IPS-18a (cell line): ENCODE measurements at regions not wholly inside any gene's neighbourhood (a gene's known extent, or its start where the extent isn't known, plus 50 kb on each side); places are given as distances from the start of the nearest gene placed in this dataset.

Experiments
- H3K27ac ChIP-seq: one replicate; pipeline ENCODE4 v1.5.1; 2013; ENCODE audit warnings: low read length
- H3K27me3 ChIP-seq: one replicate; pipeline ENCODE4 v1.6.1; 2013; ENCODE audit warnings: mild to moderate bottlenecking, low read length; ENCODE audit not compliant: control insufficient read depth, insufficient read depth
- H3K36me3 ChIP-seq: one replicate; pipeline ENCODE4 v1.6.1; 2013; ENCODE audit warnings: low read depth, low read length; ENCODE audit not compliant: control insufficient read depth
- H3K4me1 ChIP-seq: one replicate; pipeline ENCODE4 v1.6.1; 2013; ENCODE audit warnings: low read depth, low read length; ENCODE audit not compliant: control insufficient read depth
- H3K4me3 ChIP-seq: one replicate; pipeline ENCODE4 v1.5.1; 2013; ENCODE audit warnings: low read length
- H3K9ac ChIP-seq: one replicate; pipeline ENCODE4 v1.6.1; 2013; ENCODE audit warnings: mild to moderate bottlenecking, low read length, moderate library complexity
- H3K9me3 ChIP-seq: one replicate; pipeline ENCODE4 v1.6.1; 2013; ENCODE audit warnings: low read depth, low read length; ENCODE audit not compliant: control insufficient read depth

DNA sequence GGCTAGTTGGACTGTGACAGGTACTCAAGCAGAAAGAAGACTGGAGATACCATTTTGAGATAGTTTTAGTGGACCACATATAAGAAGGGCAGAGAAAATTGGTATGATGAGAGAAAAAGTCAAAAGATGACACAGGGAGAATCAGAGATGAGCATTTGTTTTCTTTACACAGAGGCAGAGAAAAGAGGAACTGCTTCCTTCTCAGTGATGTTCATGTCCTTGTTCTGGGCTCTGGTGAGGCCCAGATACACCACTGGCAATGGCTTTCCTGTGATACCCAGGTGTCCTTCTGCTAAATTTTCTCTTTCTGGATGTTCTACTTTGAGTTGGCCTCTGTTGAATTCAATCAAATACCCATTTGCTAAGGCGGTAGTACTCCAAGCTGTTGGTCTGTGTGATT is 1782.7 kb upstream of the SEL1L start:
- Histone ChIP-seq H3K4me1 (peaks cover 7% of the 10 kb centered on the region), H3K9me3 (no peaks in the 10 kb centered on the region), H3K27ac (no peak overlapping the region), H3K4me3 (no peak overlapping the region), H3K36me3 (no peaks in the 10 kb centered on the region), H3K9ac (no peak overlapping the region), H3K27me3 (no peaks in the 10 kb centered on the region)

DNA sequence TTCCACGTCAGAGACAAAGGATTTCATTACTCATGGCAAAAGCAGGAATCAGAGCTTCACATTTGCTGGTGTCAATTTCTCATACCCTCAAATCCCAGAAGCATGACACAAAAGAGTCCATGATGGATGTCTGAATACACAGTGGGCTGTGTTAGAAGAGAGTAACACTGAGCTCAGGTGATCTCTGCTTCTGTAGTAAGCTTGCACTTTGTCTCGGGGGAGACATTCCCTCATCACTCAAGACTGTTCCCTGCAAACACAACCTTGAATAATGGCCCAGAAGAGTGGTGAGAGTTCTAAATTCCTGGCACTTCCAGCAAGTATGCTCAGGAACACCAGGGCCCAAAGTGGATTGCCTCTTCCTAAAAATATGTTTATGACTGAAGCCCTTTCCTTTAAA is 1787.2 kb upstream of the SEL1L start:
- Histone ChIP-seq H3K9me3 (no peaks in the 10 kb centered on the region), H3K4me3 (no peak overlapping the region), H3K27ac (no peak overlapping the region), H3K4me1 (peaks cover 7% of the 10 kb centered on the region), H3K36me3 (no peaks in the 10 kb centered on the region), H3K27me3 (no peaks in the 10 kb centered on the region), H3K9ac (no peak overlapping the region)

DNA sequence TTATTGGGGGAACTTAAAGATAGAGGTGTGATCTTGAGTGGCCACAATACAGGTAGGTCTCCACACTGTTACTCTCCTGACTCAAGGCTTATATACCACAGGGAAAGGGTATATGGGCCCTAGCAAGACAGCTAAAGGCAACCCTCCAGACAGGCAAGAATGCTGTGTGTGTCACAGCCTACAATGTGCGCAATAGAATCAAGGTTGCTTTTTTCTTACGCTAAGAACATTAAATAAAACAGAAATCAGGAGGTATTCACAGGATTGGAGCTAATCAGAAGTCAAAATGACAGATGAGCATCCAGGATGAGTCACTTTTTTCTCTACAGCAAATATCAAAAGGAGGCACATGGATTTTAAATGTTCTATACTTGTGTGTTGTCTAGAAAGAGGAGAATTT is 1797.9 kb upstream of the SEL1L start:
- Histone ChIP-seq H3K9me3 (no peaks in the 10 kb centered on the region), H3K9ac (no peak overlapping the region), H3K36me3 (no peaks in the 10 kb centered on the region), H3K27me3 (no peaks in the 10 kb centered on the region), H3K4me3 (no peak overlapping the region), H3K4me1 (peaks cover 10% of the 10 kb centered on the region), H3K27ac (no peak overlapping the region)

DNA sequence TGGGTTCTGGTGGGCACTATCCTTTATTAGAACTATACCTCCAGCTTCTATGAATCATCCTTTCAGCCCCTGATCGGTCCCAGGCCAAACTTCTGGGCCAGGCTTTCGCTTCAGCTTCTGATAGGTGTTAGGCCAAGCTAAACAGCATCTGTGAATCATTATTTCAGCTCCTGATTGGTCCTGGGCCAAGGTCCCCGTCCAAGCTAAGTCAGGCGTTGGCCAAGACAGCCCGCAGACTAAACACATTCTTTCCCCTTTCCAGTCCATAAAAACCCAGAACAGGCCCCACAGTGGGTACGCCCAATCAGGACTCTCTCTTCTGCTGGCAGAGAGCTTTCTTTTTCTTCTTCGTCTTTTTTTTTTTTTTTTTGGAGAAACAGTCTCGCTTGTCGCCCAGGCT is 1808.9 kb upstream of the SEL1L start:
- Histone ChIP-seq H3K4me1 (no peaks in the 10 kb centered on the region), H3K27me3 (no peaks in the 10 kb centered on the region), H3K27ac (no peak overlapping the region), H3K9me3 (peaks cover 3% of the 10 kb centered on the region), H3K4me3 (no peak overlapping the region), H3K9ac (no peak overlapping the region), H3K36me3 (no peaks in the 10 kb centered on the region)

DNA sequence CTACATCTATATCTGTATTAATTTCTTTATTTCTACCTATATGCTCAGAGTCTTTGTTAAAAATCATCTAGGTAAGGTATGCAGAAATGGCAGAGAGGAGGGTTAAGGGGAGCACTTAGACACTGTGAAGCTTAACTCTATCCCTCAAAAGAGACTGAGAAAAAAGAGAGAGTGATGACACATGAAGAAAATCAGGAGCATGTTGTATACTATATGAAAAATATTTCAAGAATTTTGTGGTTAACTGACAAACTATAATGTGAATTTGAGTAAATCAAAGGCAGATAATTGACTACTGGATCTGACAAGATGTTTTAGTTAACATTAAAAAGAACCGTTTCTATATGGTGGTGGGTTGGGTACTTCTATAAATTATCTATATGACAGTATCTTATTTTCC is 1814.2 kb upstream of the SEL1L start:
- H3K27ac ChIP-seq = no peak overlapping the region
- no peaks in the 10 kb centered on the region for H3K4me1 ChIP-seq
- H3K4me3 ChIP-seq = no peak overlapping the region
- no peaks in the 10 kb centered on the region for H3K27me3 ChIP-seq
- no peaks in the 10 kb centered on the region for H3K9me3 ChIP-seq
- no peak overlapping the region for H3K9ac ChIP-seq
- no peaks in the 10 kb centered on the region for H3K36me3 ChIP-seq

DNA sequence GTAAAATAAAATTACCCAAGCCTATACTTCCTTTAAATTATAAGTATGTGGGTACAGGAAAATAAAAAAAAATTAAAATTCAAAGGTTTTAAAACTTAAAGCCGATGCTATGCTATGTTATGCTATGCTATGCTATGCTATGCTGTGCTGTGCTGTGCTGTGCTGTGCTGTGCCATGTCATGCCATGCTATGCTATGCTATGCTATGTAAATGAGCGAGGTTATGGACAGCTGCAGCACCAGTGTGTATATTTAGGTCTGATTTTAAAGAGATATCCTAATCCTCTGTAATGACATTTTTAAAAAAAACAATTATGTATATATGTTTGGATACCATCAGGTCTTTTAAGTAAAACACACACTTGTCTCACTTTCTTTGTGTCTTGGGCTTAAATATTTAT is 1822.0 kb upstream of the SEL1L start:
- no peak overlapping the region for H3K4me3 ChIP-seq

DNA sequence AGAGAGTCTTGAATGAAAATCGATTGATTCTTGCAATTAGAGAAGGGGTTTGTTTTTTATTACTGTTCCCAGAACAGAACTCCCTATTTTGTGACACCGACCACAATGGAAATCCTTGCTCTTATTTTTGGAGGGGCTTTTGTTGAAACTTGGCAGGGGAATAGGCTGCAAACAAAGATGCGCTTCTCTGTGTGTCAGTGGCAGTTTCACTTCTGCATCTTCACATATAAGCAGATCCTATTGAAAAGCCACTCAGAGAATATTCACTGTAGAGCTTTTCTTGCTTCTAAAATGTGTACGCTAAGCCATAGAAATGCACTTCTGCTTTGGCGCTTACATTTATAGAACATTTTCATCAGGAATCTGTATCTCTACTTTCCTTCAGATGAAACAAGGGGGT is 1822.4 kb upstream of the SEL1L start:
- no peaks in the 10 kb centered on the region for H3K27me3 ChIP-seq
- no peak overlapping the region for H3K9ac ChIP-seq
- H3K27ac ChIP-seq = no peak overlapping the region
- no peaks in the 10 kb centered on the region for H3K4me1 ChIP-seq
- H3K4me3 ChIP-seq = no peak overlapping the region
- no peaks in the 10 kb centered on the region for H3K9me3 ChIP-seq
- no peaks in the 10 kb centered on the region for H3K36me3 ChIP-seq

More for the DNA sequence above, 1822.0 kb upstream of the SEL1L start:
- no peak overlapping the region for H3K27ac ChIP-seq
- no peaks in the 10 kb centered on the region for H3K4me1 ChIP-seq
- no peaks in the 10 kb centered on the region for H3K36me3 ChIP-seq
- H3K27me3 ChIP-seq = no peaks in the 10 kb centered on the region
- H3K9ac ChIP-seq = no peak overlapping the region
- H3K9me3 ChIP-seq = no peaks in the 10 kb centered on the region

DNA sequence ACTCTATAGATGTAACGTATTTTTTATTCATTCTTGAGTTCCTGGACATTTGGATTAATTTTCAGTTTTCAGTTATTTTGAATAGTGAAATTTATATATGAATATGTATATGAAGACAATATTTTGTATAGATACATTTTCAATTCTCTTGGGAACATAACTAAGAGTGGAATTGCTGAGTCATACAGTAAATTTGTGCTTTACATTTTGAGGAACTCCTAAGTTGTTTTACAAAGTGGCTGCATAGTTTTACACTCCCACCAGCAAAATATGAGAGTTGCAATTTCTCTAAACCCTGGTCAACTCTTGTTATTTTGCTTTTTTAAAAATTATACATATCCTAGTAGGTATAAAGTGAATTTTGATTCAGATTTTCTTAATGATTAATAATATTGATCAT is 1838.6 kb upstream of the SEL1L start:
- H3K27ac ChIP-seq = no peak overlapping the region

DNA sequence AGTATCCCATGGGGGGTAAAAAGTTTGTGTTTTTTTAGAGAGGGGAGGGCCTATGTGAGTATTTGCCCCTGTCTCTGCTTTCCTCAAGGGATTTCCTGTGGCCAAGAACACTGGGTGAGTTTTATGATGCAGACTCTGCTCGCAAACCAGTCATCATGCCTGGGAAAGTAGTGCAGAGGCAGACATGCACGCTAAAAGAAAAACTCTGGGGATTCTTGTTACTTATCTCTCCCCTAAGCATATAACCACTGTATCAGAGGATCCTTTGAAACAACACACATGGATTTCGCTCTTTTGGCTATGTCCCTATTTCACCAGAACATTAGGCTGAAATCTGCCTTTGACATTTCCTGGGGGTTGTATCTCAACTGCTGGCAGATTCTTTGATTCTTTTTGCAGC is 1845.8 kb upstream of the SEL1L start:
- Histone ChIP-seq H3K36me3 (no peaks in the 10 kb centered on the region), H3K27me3 (no peaks in the 10 kb centered on the region), H3K9me3 (no peaks in the 10 kb centered on the region), H3K4me1 (no peaks in the 10 kb centered on the region), H3K9ac (no peak overlapping the region), H3K27ac (no peak overlapping the region), H3K4me3 (no peak overlapping the region)

More for the DNA sequence above, 1838.6 kb upstream of the SEL1L start:
- Histone ChIP-seq H3K4me3 (no peak overlapping the region), H3K4me1 (no peaks in the 10 kb centered on the region), H3K9ac (no peak overlapping the region), H3K27me3 (no peaks in the 10 kb centered on the region), H3K36me3 (no peaks in the 10 kb centered on the region), H3K9me3 (no peaks in the 10 kb centered on the region)

DNA sequence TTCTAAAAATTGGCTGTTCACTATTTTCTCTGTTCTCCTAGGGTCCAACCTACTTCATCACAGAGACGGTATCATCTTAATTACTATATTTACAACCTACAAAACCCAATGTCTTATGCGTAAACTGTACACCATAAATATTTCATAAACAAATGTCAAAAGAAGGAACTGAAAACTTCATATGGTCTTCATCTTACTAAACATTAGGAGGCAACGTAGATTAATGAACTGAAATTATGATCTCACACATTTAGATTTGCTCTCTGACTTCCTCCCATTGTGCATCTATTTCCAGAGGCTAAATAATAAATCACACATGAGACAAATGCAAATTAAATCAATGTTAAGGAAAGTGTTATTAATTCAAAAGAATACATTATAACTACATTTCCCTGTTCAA is 1850.6 kb upstream of the SEL1L start:
- no peaks in the 10 kb centered on the region for H3K27me3 ChIP-seq
- H3K9me3 ChIP-seq = no peaks in the 10 kb centered on the region
- no peak overlapping the region for H3K4me3 ChIP-seq
- no peak overlapping the region for H3K9ac ChIP-seq
- H3K36me3 ChIP-seq = no peaks in the 10 kb centered on the region
- H3K27ac ChIP-seq = no peak overlapping the region
- H3K4me1 ChIP-seq = no peaks in the 10 kb centered on the region

DNA sequence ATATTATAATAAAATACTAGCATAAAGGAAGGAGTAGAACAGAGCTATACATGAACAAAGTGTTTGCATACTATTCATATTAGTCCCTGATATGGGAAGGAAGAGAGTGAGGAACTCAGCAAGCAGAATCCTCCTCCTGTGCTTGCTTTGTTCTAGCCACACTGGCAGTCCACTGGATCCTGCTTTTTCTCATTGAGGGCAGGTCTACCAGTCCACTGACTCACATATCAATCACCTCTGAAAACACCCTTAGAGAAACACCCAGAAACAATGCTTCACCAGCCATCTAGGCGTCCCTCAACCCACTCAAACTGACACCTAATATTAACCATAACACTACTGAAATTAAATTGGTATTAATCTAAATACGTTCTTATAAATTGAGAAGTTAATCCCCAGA is 1861.7 kb upstream of the SEL1L start:
- H3K36me3 ChIP-seq = no peaks in the 10 kb centered on the region
- H3K27me3 ChIP-seq = no peaks in the 10 kb centered on the region
- H3K27ac ChIP-seq = no peak overlapping the region
- H3K9ac ChIP-seq = no peak overlapping the region
- no peaks in the 10 kb centered on the region for H3K9me3 ChIP-seq
- H3K4me1 ChIP-seq = no peaks in the 10 kb centered on the region
- no peak overlapping the region for H3K4me3 ChIP-seq

DNA sequence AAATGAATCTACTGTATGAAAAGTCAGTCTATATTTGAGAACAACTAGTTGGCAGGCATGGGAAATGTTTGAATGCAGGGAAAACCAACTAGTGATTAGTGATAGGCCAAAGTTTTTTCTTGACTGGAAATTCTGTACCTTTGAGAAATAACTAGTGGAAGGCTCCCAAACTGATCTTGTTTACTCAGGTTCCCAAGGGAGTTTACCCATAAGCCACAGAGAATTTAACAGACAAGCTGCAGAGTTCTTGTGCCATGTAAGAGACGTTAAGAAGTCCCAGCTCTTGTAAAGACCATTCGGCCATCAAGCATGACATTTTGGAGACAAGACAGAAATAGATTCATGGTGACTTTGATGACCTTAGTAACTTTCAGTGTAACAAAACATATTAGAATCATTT is 1882.8 kb upstream of the SEL1L start:
- Histone ChIP-seq H3K9me3 (no peaks in the 10 kb centered on the region), H3K36me3 (no peaks in the 10 kb centered on the region), H3K27me3 (no peaks in the 10 kb centered on the region), H3K9ac (no peak overlapping the region), H3K4me1 (no peaks in the 10 kb centered on the region), H3K4me3 (no peak overlapping the region), H3K27ac (no peak overlapping the region)
